Neural cell (in vitro differentiated cells): ENCODE measurements at regions not wholly inside any gene's neighbourhood (a gene's known extent, or its start where the extent isn't known, plus 50 kb on each side); places are given as distances from the start of the nearest gene placed in this dataset.

Source experiments
- CTCF ChIP-seq: fragments of 450-650 bp; IDR thresholded peaks from 2 replicates; pipeline ENCODE4 v1.5.1; 2014; ENCODE audit warnings: antibody characterized with exemption, mild to moderate bottlenecking, moderate library complexity; ENCODE audit not compliant: poor library complexity, severe bottlenecking
- EP300 ChIP-seq: fragments of 450-650 bp; conservative IDR thresholded peaks from 2 replicates; pipeline ENCODE4 v1.6.1; 2014; ENCODE audit warnings: antibody characterized with exemption, mild to moderate bottlenecking, moderate library complexity; ENCODE audit not compliant: poor library complexity, severe bottlenecking
- EZH2 ChIP-seq: fragments of 200-600, 300-800 bp; shearing (Covaris generic), sonication (generic); IDR thresholded peaks from 2 replicates; pipeline ENCODE4 v1.6.1; 2014; ENCODE audit warnings: antibody characterized with exemption, low read length, borderline replicate concordance, mild to moderate bottlenecking; ENCODE audit not compliant: insufficient read depth, poor library complexity, severe bottlenecking
- MXI1 ChIP-seq: fragments of 450-650 bp; conservative IDR thresholded peaks from 2 replicates; pipeline ENCODE4 v1.6.1; 2014; ENCODE audit warnings: antibody characterized with exemption, mild to moderate bottlenecking; ENCODE audit not compliant: poor library complexity, severe bottlenecking
- POLR2AphosphoS5 ChIP-seq: IDR thresholded peaks from 2 replicates; pipeline ENCODE4 v1.6.1; 2012
- SMC3 ChIP-seq: fragments of 450-650 bp; conservative IDR thresholded peaks from 2 replicates; pipeline ENCODE4 v1.6.1; 2014; ENCODE audit warnings: antibody characterized with exemption, mild to moderate bottlenecking, moderate library complexity; ENCODE audit not compliant: poor library complexity

DNA sequence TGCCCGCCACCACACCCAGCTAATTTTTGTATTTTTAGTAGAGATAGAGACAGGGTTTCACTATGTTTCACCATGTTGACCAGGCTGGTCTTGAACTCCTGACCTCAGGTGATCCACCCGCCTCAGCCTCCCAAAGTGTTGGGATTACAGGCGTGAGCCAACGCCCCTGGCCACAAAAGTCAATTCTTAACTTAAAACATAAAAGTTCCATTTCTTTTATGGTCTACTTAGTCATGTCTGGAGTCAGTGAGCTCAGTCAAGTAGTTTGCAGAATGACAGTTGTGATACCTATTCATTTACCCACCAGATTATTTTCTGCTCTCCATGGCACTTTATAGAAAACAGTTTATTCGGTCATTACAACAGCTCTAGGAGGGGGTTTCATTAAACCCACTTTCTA lies 103.1 kb upstream of the ESR1 start:
- TF ChIP-seq CTCF (no peak), POLR2AphosphoS5 (no peak), MXI1 (no peak), EP300 (no peak), SMC3 (no peak), EZH2 (no peak)
